ENCODE measurements at regions not wholly inside any gene's neighbourhood (a gene's known extent, or its start where the extent isn't known, plus 50 kb on each side); places are given as distances from the start of the nearest gene placed in this dataset.
"Not testable (repeated sequence)": the region's sequence is repeated elsewhere in the genome, so short reads cannot be mapped to it uniquely, and the experiment has no call there.

DNA sequence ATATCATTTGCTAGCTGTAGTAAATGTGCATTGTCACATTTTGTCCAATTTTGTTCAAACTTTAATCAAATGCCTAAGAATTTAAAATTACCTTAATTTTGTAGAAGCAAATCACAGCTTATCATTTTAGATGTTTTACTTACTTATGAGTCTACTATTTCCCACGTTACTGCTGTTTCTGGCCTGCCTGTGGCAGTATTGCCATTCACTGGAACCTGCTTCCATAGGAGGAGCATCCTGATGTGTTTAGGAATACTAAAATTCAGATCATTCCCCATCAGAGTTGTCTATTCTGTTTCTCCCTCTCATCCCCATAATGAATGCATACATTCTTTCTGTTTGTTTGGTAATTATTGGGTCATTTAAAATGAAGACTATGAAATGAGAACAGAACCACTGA lies 119.5 kb upstream of the SNRPN start:
- no peak for DNase-seq (ENCODE audit: low read depth, low spot score)

DNA sequence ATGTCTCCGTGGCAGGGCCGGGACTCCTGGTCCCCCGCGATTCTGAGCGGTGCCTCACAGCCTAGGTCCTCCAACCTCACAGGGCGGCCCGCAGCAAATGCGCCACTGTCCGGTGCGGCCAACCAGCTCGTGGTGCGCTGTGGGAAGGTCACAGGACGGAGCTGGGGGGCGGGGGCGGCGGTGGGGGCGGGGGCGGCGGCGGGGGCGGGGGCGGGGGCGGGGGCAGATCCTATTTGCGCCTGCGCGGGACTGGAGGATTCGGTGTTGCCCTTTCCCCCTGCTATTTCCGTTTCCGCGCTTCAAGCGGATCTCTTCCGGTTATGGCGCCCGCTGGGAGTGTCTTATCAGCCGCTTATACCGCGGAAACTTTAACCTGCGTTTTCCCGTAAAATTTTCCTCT lies 106.7 kb upstream of the SNRPN start:
- DNase-seq (ENCODE audit: low read depth, low spot score) = no peak

GRCh38 chr15:24856397-24857390 lies 98.1 kb upstream of the SNRPN start:
- DNase-seq (ENCODE audit: low read depth, low spot score) = no peak

DNA sequence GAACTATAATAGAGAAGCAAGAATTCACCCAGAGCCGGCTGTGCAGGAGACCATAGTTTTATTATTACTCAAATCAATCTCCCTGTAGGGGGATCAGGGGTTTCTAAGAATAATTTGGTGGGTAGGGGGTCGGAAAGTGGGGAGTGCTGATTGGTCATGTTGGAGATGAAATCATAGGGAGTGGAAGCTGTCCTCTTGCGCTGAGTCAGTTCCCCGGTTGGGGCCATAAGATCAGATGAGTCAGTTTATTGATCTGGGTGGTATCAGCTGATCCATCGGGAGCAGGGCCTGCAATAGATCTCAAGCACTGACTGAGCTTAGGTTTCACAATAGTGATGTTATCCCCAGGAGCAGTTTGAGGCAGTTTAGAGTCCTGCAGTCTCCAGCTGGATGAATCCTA lies 97.0 kb upstream of the SNRPN start:
- DNase-seq (ENCODE audit: low read depth, low spot score) = no peak

GRCh38 chr15:24858183-24858582 lies 96.6 kb upstream of the SNRPN start:
- DNase-seq (ENCODE audit: low read depth, low spot score) = not testable (repeated sequence)

GRCh38 chr15:24858737-24859601 lies 95.8 kb upstream of the SNRPN start:
- DNase-seq (ENCODE audit: low read depth, low spot score) = no peak

DNA sequence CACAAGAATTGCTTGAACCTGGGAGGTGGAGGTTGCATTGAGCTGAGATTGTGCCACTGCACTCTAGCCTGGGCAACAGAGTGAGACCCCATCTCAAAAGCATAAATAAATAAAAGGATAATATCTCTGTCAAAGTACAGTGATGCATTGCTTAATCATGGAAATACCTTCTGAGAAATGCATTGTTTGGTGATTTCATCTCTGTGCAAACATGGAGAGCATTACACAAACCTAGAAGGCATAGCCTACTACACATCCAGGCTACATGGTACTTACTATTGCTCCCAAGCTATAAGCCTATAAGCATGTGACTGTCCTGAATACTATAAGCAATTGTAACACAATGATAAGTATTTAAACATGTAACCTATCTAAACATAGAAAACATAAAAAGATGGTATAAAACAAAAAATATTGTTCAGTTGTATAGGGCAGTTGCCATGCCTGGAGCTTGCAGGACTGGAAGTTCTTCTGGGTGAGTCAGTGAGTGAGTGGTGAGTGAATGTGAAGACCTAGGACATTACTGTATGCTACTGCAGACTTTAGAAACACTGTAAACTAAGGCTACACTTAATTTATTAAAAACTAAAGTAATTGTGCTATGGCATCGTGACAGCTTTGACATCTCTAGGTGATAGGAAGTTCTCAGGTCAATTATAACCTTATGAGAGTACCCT lies 93.6 kb upstream of the SNRPN start:
- DNase-seq (ENCODE audit: low read depth, low spot score) = no peak

DNA sequence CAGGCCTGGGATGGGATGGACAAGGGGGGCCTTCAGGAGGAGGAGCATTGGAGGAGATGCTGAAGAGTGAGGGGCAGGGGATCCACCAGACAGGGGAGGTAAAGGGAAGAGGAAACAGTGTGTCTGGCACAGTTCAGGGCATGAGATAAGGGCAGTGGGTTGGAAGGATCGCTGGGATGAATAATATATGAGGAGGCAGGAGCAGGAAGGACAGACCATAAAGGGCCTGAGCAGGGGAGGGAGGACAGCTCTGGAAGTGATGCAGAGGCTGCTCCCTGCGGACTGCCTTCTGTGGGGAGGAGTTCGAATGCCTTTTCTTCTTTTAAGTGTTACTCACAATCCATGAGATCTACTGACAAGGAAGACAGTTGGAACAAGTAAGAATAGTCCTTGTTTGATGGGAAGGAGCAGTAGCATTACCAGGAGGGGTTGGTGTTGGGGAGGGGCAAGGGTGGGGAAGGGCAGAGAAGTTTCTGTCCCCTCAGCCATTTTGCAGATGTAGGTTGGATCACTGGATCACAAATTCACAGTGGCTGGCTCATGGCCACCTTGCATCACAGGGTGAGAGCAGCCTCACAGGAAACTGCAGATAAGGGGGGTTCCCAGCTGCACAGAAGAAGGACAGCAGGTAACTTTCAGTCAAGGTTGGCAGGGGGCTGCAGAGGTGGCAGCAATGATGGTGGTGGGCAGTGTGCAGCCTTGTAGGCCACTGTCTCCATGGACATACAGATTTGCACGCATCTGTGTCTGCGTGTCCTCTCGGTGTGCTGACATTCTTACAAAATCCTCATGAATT lies 91.9 kb upstream of the SNRPN start:
- DNase-seq (ENCODE audit: low read depth, low spot score) = no peak

- DNase-seq (ENCODE audit: low read depth, low spot score) = no peak
These were observed 89.5 kb upstream of the SNRPN start for GRCh38 chr15:24865303-24865702.

- DNase-seq (ENCODE audit: low read depth, low spot score) = no peak
These were observed 77.6 kb upstream of the SNRPN start for GRCh38 chr15:24877174-24877573.

- DNase-seq (ENCODE audit: low read depth, low spot score) = no peak
These were observed 76.6 kb upstream of the SNRPN start for GRCh38 chr15:24878153-24878552.

- DNase-seq (ENCODE audit: low read depth, low spot score) = no peak
These were observed 75.3 kb upstream of the SNRPN start for GRCh38 chr15:24879492-24879891.

GRCh38 chr15:24880663-24881062 lies 74.1 kb upstream of the SNRPN start:
- DNase-seq (ENCODE audit: low read depth, low spot score) = no peak

DNA sequence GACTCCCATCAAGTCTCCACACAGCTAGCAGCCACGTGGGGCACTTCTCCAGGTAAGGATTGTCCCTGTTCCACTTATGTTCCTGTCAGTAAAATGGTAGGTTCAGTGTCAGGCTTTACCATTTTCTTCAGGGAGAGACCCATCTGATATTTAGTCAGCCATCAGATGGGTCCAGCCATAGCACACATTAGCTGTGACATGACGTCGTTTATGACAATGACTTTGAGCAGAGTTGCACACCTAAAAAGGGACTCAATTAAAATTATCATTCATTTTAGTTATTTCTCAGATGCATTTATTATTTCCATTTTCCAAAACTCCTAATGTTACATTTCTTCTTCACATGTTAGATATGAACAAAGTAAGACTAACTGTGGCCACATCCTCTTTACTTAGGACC lies 68.2 kb upstream of the SNRPN start:
- no peak for DNase-seq (ENCODE audit: low read depth, low spot score)

GRCh38 chr15:24898715-24899272 lies 56.0 kb upstream of the SNRPN start:
- no peak for DNase-seq (ENCODE audit: low read depth, low spot score)

- DNase-seq (ENCODE audit: low read depth, low spot score) = no peak
These were observed 55.4 kb upstream of the SNRPN start for GRCh38 chr15:24899367-24899766.

DNA sequence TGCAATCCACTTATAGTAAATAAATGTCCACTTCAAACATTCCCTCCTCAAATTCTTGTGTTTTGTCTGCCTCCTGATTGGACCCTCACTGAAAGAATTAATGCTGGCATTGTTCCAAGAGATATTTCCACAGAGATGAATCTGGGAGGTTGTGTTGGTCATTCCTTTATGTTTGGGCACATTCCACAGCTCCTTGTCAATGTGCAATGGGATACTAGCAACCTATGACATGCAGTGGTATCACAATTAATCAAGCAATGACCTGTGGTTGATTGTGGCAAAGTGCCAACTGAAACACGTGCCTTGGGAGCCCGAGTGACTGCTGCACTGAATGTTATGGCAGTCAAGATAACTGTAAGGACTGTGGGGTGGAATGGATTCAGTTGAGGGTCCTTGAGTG lies 55.0 kb upstream of the SNRPN start:
- no peak for DNase-seq (ENCODE audit: low read depth, low spot score)

DNA sequence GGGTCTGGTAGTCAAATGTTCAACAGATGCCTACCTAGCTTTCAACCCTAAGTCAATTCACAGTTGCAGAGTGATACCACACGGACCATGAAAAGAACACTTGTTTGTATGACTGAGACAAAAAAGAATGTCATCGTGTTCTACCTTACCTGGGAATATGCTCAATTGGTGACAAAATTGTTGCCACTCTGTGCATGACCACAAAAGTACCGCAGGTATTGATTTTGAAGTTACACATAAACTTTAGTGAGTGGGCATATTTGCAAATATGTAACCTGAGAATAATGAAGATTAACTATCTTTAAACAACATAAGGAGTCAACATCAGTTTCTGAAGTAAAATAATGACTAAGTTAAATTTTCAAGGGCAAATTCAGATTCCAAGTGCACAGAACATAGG lies 53.4 kb upstream of the SNRPN start:
- DNase-seq (ENCODE audit: low read depth, low spot score) = no peak

All from activated naive CD8-positive, alpha-beta T cell treated with anti-CD3 and anti-CD28 coated beads, Interleukin-2, amount 50 U/mL, for 16 hours (primary cell).